ENCODE measurements at regions not wholly inside any gene's neighbourhood (a gene's known extent, or its start where the extent isn't known, plus 50 kb on each side); places are given as distances from the start of the nearest gene placed in this dataset.

- Histone ChIP-seq H3K9ac (ENCODE audit: low read length) (no peak overlapping the region), H3K4me3 (replicated peaks in 1 of 2; ENCODE audit: low read depth in 1 of 2, low read length in 2 of 2) (no peak overlapping the region), H3K4me2 (ENCODE audit: low read length) (no peak overlapping the region), H4K20me1 (ENCODE audit: insufficient read depth) (no peaks in the 10 kb centered on the region), H3K4me1 (ENCODE audit: control insufficient read depth in 1 of 2, insufficient read depth in 2 of 2, low read length in 2 of 2) (no peaks in the 10 kb centered on the region), H3K27ac (ENCODE audit: low read depth, low read length) (no peak overlapping the region), H3K27me3 (ENCODE audit: insufficient read depth, low read length) (peaks cover 61% of the 10 kb centered on the region), H3K36me3 (ENCODE audit: control insufficient read depth in 1 of 2, insufficient read depth in 2 of 2, low read length in 2 of 2) (no peaks in the 10 kb centered on the region), H3K9me2 (ENCODE audit: insufficient read depth) (no peaks in the 10 kb centered on the region), H3K9me3 (ENCODE audit: control insufficient read depth in 1 of 2, insufficient read depth in 1 of 2, low read depth in 1 of 2, low read length in 2 of 2) (no peaks in the 10 kb centered on the region), H2AFZ (ENCODE audit: low read depth, low read length, poor library complexity, severe bottlenecking) (no peak overlapping the region), H3K79me2 (ENCODE audit: insufficient read depth, low read length) (no peaks in the 10 kb centered on the region)
- ChIA-PET POLR2A (no interaction called here), CTCF (interaction anchor here (0.7 kb wide), 1 partner anchor 33 kb away, joined by 3 read pairs; no protein-coding TSS in a partner anchor), RAD21 (ENCODE audit: low non-redundant PET in 1 of 2, low total read pairs in 2 of 2, uncharacterized antibody in 2 of 2, unreplicated experiment in 2 of 2) (no interaction called here)
- intact Hi-C loops (cut with micrococcal nuclease), result no loop called here
- DNase-seq (ENCODE audit: low read depth, low spot score) (no peak), ATAC-seq (no peak)
- no peak for TF ChIP-seq SIN3A (IDR thresholded peaks at IDR 0.05; ENCODE audit: low read depth)
- no peak for TF ChIP-seq SP1 (IDR thresholded peaks at IDR 0.05; ENCODE audit: low read depth)
- peak; percentile 64 for TF ChIP-seq REST (IDR thresholded peaks at IDR 0.05; ENCODE audit: low read depth)
- BruUV-seq (replicated peaks), result no TSS peak
Observed at GRCh38 chr10:104548090-104548489, 93.0 kb upstream of the SORCS3 start.

- ATAC-seq (no peak), DNase-seq (ENCODE audit: low read depth, low spot score) (no peak)
- H3K9me2 ChIP-seq (ENCODE audit: insufficient read depth), result no peaks in the 10 kb centered on the region
- H3K36me3 ChIP-seq (ENCODE audit: control insufficient read depth in 1 of 2, insufficient read depth in 2 of 2, low read length in 2 of 2), result no peaks in the 10 kb centered on the region
- no peaks in the 10 kb centered on the region for H3K4me1 ChIP-seq (ENCODE audit: control insufficient read depth in 1 of 2, insufficient read depth in 2 of 2, low read length in 2 of 2)
- no peak overlapping the region for H3K4me3 ChIP-seq (replicated peaks in 1 of 2; ENCODE audit: low read depth in 1 of 2, low read length in 2 of 2)
- no peak overlapping the region for H2AFZ ChIP-seq (ENCODE audit: low read depth, low read length, poor library complexity, severe bottlenecking)
- H3K9me3 ChIP-seq (ENCODE audit: control insufficient read depth in 1 of 2, insufficient read depth in 1 of 2, low read depth in 1 of 2, low read length in 2 of 2), result no peaks in the 10 kb centered on the region
- H3K27me3 ChIP-seq (ENCODE audit: insufficient read depth, low read length), result peaks cover 81% of the 10 kb centered on the region
- intact Hi-C loops (cut with micrococcal nuclease), result no loop called here
- ChIA-PET RAD21 (ENCODE audit: low non-redundant PET in 1 of 2, low total read pairs in 2 of 2, uncharacterized antibody in 2 of 2, unreplicated experiment in 2 of 2) (no interaction called here), CTCF (no interaction called here), POLR2A (no interaction called here)
- H3K9ac ChIP-seq (ENCODE audit: low read length), result no peak overlapping the region
- BruUV-seq (replicated peaks), result no TSS peak
- no peaks in the 10 kb centered on the region for H4K20me1 ChIP-seq (ENCODE audit: insufficient read depth)
- H3K79me2 ChIP-seq (ENCODE audit: insufficient read depth, low read length), result no peaks in the 10 kb centered on the region
- H3K4me2 ChIP-seq (ENCODE audit: low read length), result no peak overlapping the region
- no peak overlapping the region for H3K27ac ChIP-seq (ENCODE audit: low read depth, low read length)
- TF ChIP-seq POLR2A (IDR thresholded peaks at IDR 0.05; ENCODE audit: borderline replicate concordance, extremely low read depth, insufficient read depth, insufficient read length) (no peak), EZH2 (IDR thresholded peaks at IDR 0.05) (no peak), POLR2AphosphoS5 (IDR thresholded peaks at IDR 0.05; ENCODE audit: low read depth, low read length) (no peak), ELF1 (IDR thresholded peaks at IDR 0.05; ENCODE audit: borderline replicate concordance, low read depth) (no peak), TCF7L2 (IDR thresholded peaks at IDR 0.05; ENCODE audit: borderline replicate concordance, extremely low read depth, insufficient read depth, insufficient read length) (no peak), MAX (IDR thresholded peaks at IDR 0.05) (no peak), ATF3 (IDR thresholded peaks at IDR 0.05) (no peak), REST (IDR thresholded peaks at IDR 0.05; ENCODE audit: low read depth) (no peak), CBX3 (IDR thresholded peaks at IDR 0.05; ENCODE audit: low read depth) (no peak), ZFX (IDR thresholded peaks at IDR 0.05) (no peak), JUND (IDR thresholded peaks at IDR 0.05) (no peak), ZNF274 (IDR thresholded peaks at IDR 0.05; ENCODE audit: low read depth, low read length) (no peak)
Observed at GRCh38 chr10:104556831-104557230, 84.3 kb upstream of the SORCS3 start.
